Stimulated activated CD4-positive, alpha-beta T cell treated with anti-CD3 and anti-CD28 coated beads, Interleukin-12 subunit alpha, Interleukin-12 subunit beta, amount 100 ng/mL, for 24 hours (primary cell): ENCODE measurements at regions not wholly inside any gene's neighbourhood (a gene's known extent, or its start where the extent isn't known, plus 50 kb on each side); places are given as distances from the start of the nearest gene placed in this dataset.

Experiments
- DNase-seq, 2 experiments: peaks; one replicate each; pipeline ENCODE4 v3.0.0-alpha.2; 2020; ENCODE audit warnings: low read depth in 2 of 2

GRCh38 chr2:2765839-2766495 is 434.9 kb upstream of the MYT1L start:
- no peak for DNase-seq

GRCh38 chr2:2765176-2765800 is 434.2 kb upstream of the MYT1L start:
- no peak for DNase-seq

GRCh38 chr2:2764739-2765138 is 433.7 kb upstream of the MYT1L start:
- no peak for DNase-seq

- no peak for DNase-seq
Measured at GRCh38 chr2:2764001-2764355, 432.9 kb upstream of the MYT1L start.

- DNase-seq, result no peak
Measured at GRCh38 chr2:2763351-2764000, 432.4 kb upstream of the MYT1L start.

GRCh38 chr2:2762913-2763312 is 431.8 kb upstream of the MYT1L start:
- no peak for DNase-seq

- no peak for DNase-seq
Measured at GRCh38 chr2:2762166-2762908, 431.3 kb upstream of the MYT1L start.

- DNase-seq, result no peak
Measured at GRCh38 chr2:2758793-2759367, 427.8 kb upstream of the MYT1L start.

- DNase-seq, result no peak
Measured at GRCh38 chr2:2757764-2758163, 426.7 kb upstream of the MYT1L start.

- no peak for DNase-seq
Measured at GRCh38 chr2:2756886-2757285, 425.8 kb upstream of the MYT1L start.

- no peak for DNase-seq
Measured at GRCh38 chr2:2755990-2756389, 424.9 kb upstream of the MYT1L start.

GRCh38 chr2:2754940-2755339 is 423.9 kb upstream of the MYT1L start:
- no peak for DNase-seq

- DNase-seq, result no peak
Measured at GRCh38 chr2:2751715-2752315, 420.7 kb upstream of the MYT1L start.

- no peak for DNase-seq
Measured at GRCh38 chr2:2750867-2751714, 420.0 kb upstream of the MYT1L start.

GRCh38 chr2:2749206-2749598 is 418.1 kb upstream of the MYT1L start:
- DNase-seq, result no peak

- DNase-seq, result no peak
Measured at GRCh38 chr2:2748399-2749205, 417.5 kb upstream of the MYT1L start.

GRCh38 chr2:2747797-2748301 is 416.8 kb upstream of the MYT1L start:
- no peak for DNase-seq

GRCh38 chr2:2746731-2747130 is 415.7 kb upstream of the MYT1L start:
- no peak for DNase-seq

- no peak for DNase-seq
Measured at GRCh38 chr2:2744958-2745715, 414.1 kb upstream of the MYT1L start.
